Esophagus squamous epithelium (tissue), 4 donors: ENCODE measurements at regions not wholly inside any gene's neighbourhood (a gene's known extent, or its start where the extent isn't known, plus 50 kb on each side); places are given as distances from the start of the nearest gene placed in this dataset.

Experiments
- CTCF ChIP-seq, 6 experiments: fragments of 450-650 bp in 4 of 6; fragments of 200-600 bp in 2 of 6; sonication (generic) in 2 of 6; IDR thresholded peaks; one replicate each; pipeline ENCODE4 v1.5.1; 2016 to 2019; ENCODE audit warnings: antibody characterized with exemption in 6 of 6, mild to moderate bottlenecking in 4 of 6, moderate library complexity in 4 of 6
- POLR2A ChIP-seq, 4 donors: fragments of 450-650 bp; IDR thresholded peaks; one replicate each; pipeline ENCODE4 v1.6.1; 2017; ENCODE audit warnings: antibody characterized with exemption in 4 of 4, mild to moderate bottlenecking in 4 of 4, moderate library complexity in 3 of 4

- TF ChIP-seq CTCF (IDR thresholded peaks at IDR 0.05) (no peak), POLR2A (IDR thresholded peaks at IDR 0.05) (no peak)
Observed at GRCh38 chr3:17850448-17850847, 108.0 kb upstream of the TBC1D5 start.
